BJ (cell line): ENCODE measurements at regions not wholly inside any gene's neighbourhood (a gene's known extent, or its start where the extent isn't known, plus 50 kb on each side); places are given as distances from the start of the nearest gene placed in this dataset.
"Not testable (repeated sequence)": the region's sequence is repeated elsewhere in the genome, so short reads cannot be mapped to it uniquely, and the experiment has no call there.

Source experiments
- CTCF ChIA-PET: fragments of 350-600 bp; formaldehyde crosslinking; extraction: SDS; loops from one replicate; lab custom pipeline; 2021; ENCODE audit warnings: antibody characterized with exemption, inconsistent platforms; lab: Yijun Ruan, JAX
- POLR2A ChIA-PET: fragments of 300-600 bp; sonication (Branson Sonifier 250); formaldehyde crosslinking; extraction: SDS; loops from one replicate; lab custom pipeline; 2021; ENCODE audit warnings: antibody characterized with exemption; lab: Charles Lee
- DNase-seq: peaks from one replicate; pipeline ENCODE4 v3.0.0-alpha.2; 2011; ENCODE audit warnings: low read depth
- H3K27me3 ChIP-seq: 2 replicates; pipeline ENCODE4 v1.6.0; 2011; ENCODE audit warnings: low read length; ENCODE audit not compliant: control insufficient read depth, insufficient read depth
- H3K36me3 ChIP-seq: 2 replicates; pipeline ENCODE4 v1.5.1; 2011; ENCODE audit warnings: low read length; ENCODE audit not compliant: control insufficient read depth, insufficient read depth
- H3K4me3 ChIP-seq: 2 replicates; pipeline ENCODE4 v1.5.1; 2011; ENCODE audit warnings: low read depth, mild to moderate bottlenecking, control low read depth, low read length
- TF ChIP-seq, protein P1 (sequence below): IDR thresholded peaks from 2 replicates; pipeline ENCODE4 v1.5.1; 2011; ENCODE audit warnings: low read depth, mild to moderate bottlenecking, control low read depth, inconsistent platforms, low read length, moderate library complexity; ENCODE audit not compliant: insufficient read depth

DNA sequence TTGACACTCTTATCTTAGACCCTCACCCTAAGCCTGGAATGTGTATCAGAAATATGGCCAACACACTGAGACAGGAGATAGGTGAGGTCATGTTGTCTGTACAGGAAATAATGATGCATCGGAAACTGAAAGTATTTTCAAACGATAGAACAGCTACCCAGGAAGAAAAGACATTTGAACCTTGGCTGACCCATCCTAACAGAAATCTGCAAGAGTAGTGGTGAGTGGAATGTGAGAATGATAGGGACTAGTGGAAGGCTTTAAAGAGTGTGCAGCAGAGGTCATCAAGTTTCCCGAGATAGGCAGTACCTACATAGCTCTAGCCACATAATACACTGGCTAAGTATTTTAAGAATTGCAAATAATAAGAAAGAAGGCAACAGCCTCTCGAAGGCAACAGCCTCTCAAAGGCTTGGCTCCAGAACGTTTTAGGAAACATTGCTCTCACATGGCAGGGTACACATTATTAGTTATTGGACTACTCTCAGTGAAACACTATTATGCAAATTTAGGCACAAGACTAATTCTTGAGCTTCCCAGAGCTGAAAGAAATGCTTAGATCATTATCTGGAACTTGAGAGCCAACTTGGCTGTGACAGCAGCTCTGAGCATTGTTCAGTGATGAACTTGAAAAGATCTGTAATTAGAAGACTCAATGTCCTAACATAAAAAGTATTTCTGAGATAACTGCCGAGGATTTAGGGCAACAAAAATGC, 133.1 kb upstream of the FBXL7 start:
- DNase-seq: no peak
- TF ChIP-seq, protein P1, sequence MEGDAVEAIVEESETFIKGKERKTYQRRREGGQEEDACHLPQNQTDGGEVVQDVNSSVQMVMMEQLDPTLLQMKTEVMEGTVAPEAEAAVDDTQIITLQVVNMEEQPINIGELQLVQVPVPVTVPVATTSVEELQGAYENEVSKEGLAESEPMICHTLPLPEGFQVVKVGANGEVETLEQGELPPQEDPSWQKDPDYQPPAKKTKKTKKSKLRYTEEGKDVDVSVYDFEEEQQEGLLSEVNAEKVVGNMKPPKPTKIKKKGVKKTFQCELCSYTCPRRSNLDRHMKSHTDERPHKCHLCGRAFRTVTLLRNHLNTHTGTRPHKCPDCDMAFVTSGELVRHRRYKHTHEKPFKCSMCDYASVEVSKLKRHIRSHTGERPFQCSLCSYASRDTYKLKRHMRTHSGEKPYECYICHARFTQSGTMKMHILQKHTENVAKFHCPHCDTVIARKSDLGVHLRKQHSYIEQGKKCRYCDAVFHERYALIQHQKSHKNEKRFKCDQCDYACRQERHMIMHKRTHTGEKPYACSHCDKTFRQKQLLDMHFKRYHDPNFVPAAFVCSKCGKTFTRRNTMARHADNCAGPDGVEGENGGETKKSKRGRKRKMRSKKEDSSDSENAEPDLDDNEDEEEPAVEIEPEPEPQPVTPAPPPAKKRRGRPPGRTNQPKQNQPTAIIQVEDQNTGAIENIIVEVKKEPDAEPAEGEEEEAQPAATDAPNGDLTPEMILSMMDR: no peak
- ChIA-PET POLR2A (no interaction called here), CTCF (no interaction called here)
- Histone ChIP-seq H3K36me3 (no peaks in the 10 kb centered on the region), H3K27me3 (no peaks in the 10 kb centered on the region), H3K4me3 (no peak overlapping the region)

DNA sequence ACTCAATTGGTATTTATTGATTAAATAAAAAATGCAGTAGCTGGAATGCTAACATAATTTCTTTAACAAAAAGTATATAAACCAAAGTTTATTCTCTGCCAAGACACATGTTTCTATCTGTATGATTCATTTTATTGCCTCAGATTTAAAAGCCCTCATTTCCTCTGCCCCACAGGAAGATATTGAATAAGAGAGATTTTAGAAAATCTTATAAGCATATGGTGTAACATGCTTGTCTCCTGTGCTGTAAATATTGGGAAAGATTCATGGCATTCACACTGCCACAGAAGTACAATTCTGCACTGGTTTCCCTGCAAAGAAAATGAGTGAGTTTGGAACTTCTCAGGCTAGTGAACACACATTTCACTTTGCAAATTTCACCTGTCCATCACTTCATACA, 134.9 kb upstream of the FBXL7 start:
- Histone ChIP-seq H3K4me3 (no peak overlapping the region), H3K27me3 (no peaks in the 10 kb centered on the region), H3K36me3 (no peaks in the 10 kb centered on the region)
- no peak for DNase-seq
- TF ChIP-seq, protein P1: no peak
- CTCF ChIA-PET: no interaction called here
- POLR2A ChIA-PET: no interaction called here

GRCh38 chr5:15363601-15364000, 136.4 kb upstream of the FBXL7 start:
- no peak for DNase-seq
- H3K27me3 ChIP-seq: no peaks in the 10 kb centered on the region
- H3K36me3 ChIP-seq: no peaks in the 10 kb centered on the region
- POLR2A ChIA-PET: no interaction called here
- no peak overlapping the region for H3K4me3 ChIP-seq
- CTCF ChIA-PET: no interaction called here
- TF ChIP-seq, protein P1: no peak

DNA sequence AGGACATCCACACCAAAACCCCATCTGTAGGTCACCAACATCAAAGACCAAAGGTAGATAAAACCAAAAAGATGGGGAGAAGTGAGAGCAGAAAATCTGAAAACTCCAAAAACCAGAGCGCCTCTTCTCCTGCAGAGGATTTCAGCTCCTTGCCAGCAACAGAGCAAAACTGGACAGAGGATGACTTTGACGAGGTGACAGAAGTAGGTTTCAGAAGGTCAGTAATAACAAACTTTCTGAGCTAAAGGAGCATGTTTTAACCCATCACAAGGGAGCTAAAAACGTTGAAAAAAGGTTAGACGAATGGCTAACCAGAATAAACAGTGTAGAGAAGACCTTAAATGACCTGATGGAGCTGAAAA, 142.9 kb upstream of the FBXL7 start:
- H3K4me3 ChIP-seq, H3K27me3 ChIP-seq, DNase-seq, CTCF ChIA-PET, POLR2A ChIA-PET, H3K36me3 ChIP-seq: not testable (repeated sequence)

DNA sequence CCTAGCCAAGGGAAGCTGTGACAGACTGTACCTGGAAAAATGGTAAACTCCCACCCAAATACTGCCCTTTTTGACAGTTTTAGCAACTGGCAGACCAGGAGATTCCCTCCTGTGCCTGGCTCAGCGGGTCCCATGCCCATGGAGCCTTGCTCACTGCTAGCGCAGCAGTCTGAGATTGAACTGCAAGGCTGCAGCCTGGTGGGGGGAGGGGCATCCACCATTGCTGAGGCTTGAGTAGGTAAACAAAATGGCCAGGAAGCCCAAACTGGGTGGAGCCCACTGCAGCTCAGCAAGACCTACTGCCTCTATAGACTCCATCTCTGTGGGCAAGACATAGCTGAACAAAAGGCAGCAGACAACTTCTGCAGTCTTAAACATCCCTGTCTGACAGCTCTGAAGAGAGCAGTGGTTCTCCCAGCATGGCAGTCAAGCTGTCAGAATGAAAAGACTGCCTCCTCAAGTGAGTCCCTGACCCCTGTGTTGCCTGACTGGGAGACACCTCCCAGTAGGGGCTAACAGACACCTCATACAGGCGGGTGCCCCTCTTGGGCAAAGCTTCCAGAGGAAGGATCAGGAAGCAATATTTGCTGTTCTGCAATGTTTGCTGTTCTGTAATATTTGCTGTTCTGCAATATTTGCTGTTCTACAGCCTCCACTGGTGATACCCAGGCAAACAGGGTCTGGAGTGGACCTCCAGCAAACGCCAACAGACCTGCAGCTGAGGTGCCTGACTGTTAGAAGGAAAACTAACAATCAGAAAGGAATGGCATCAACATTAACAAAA, 143.5 kb upstream of the FBXL7 start:
- H3K36me3 ChIP-seq, H3K4me3 ChIP-seq, H3K27me3 ChIP-seq, DNase-seq, POLR2A ChIA-PET: not testable (repeated sequence)
- CTCF ChIA-PET: interaction anchor here (0.6 kb wide), 1 partner anchor 414 kb away, joined by 3 read pairs; no protein-coding TSS in a partner anchor

DNA sequence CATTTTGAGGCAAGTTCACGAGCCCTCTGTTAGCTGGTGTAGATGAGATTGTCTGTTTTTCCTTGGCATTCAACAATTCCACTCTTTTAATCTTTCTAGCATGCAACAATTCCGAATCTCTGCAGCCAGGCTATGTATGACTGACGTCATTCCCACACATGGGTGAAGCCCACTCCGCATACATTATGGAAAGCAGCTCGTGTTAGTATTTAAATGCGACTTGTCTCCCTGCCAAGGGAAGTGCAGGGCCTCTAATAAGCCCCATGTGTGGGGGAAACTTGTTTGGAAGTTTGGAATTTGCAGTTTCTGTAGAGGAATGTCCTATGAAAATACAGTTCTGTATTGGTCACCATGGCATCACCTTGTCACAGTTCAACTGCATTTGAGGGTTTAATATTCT, 146.0 kb upstream of the FBXL7 start:
- Histone ChIP-seq H3K4me3 (no peak overlapping the region), H3K27me3 (0 out of 2 replicates have a peak, but pooled peaks cover 2% of the 10 kb centered on the region), H3K36me3 (no peaks in the 10 kb centered on the region)
- ChIA-PET POLR2A (no interaction called here), CTCF (interaction anchor here (1.2 kb wide), 1 partner anchor 24 kb away, joined by 3 read pairs; no protein-coding TSS in a partner anchor)
- TF ChIP-seq, protein P1: no peak
- DNase-seq: no peak
